WTC11 (cell line): ENCODE measurements at regions not wholly inside any gene's neighbourhood (a gene's known extent, or its start where the extent isn't known, plus 50 kb on each side); places are given as distances from the start of the nearest gene placed in this dataset.

Source experiments
- GABPB1 ChIP-seq: sonication (generic); formaldehyde crosslinking; IDR thresholded peaks from 2 replicates; pipeline ENCODE4 v1.8.1; 2023; ENCODE audit warnings: mild to moderate bottlenecking, missing genetic modification reagents
- USF2 ChIP-seq: sonication (generic); formaldehyde crosslinking; IDR thresholded peaks from 2 replicates; pipeline ENCODE4 v1.8.1; 2023; ENCODE audit warnings: mild to moderate bottlenecking, missing genetic modification reagents, moderate library complexity

DNA sequence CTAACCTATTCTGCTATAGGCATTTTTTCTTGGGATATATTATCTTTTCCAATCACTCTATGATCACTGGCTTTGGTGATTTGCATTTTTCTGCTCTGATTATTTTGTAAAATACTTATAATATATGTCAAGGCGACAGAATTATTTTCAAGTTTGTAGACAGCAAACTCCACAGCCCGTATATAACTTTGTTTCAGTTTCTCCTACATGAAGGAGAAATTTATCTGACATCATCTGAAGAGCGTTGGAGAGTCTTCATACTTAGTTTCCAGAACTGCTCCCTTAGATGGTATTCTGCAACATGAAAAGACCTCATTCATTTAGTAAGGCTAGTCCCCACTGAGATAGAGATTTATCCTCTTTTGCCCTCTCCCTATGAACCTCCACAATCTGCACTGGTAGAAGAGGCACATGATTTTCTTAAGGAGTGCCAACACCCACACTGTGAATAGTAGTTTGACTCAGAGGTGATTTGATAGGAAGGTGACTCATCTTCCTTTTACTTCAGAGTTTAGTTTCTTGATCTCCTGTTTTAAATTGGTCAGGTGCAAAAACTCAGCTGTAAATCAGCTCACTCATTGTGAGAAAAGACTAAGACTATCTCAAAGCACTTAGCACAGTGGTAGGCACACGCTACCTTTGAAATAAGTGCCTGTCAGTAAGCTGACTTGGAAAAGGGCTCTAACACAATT, 1848.6 kb upstream of the CELF4 start:
- TF ChIP-seq GABPB1, result no peak
- no peak for TF ChIP-seq USF2 (CRISPR knock-in tag)
